ENCODE measurements at regions not wholly inside any gene's neighbourhood (a gene's known extent, or its start where the extent isn't known, plus 50 kb on each side); places are given as distances from the start of the nearest gene placed in this dataset.

DNA sequence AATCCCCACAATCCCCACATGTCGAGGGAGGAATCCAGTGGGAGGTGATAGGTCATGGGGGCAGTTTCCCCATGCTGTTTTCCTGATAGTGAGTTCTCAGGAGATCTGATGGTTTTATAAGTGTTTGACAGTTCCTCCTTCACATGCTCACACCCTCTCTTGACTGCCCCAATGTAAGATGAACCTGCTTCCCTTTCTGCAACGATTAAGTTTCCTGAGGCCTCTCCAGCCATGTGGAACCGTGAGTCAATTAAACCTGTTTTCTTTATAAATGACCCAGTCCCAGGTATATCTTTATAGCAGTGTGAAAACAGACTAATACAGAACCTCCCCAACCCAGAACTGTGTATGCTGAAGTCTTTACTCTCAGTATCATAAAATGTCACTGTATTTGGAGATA is 289.5 kb upstream of the MMADHC start:
- H2AK5ac ChIP-seq (ENCODE audit: low read length): no peak overlapping the region
- no peaks in the 10 kb centered on the region for H3K36me3 ChIP-seq (ENCODE audit: control insufficient read depth in 1 of 2, insufficient read depth in 2 of 2, low read length in 2 of 2)
- no peak overlapping the region for H3K27ac ChIP-seq (ENCODE audit: low read depth, low read length)
- no peak overlapping the region for H2BK5ac ChIP-seq (ENCODE audit: low read depth, low read length, poor library complexity)
- H3K4me3 ChIP-seq (ENCODE audit: low read depth, low read length): no peak overlapping the region
- no peak overlapping the region for H4K91ac ChIP-seq (ENCODE audit: low read depth, low read length)
- no CpG with 5 or more reads among the region's 3 CpGs for WGBS (ENCODE audit: extremely low coverage, insufficient coverage, insufficient read length)
- H3K79me1 ChIP-seq (ENCODE audit: low read length): no peaks in the 10 kb centered on the region
- no peak overlapping the region for H3K18ac ChIP-seq (ENCODE audit: low read length)
- no peak overlapping the region for H2BK12ac ChIP-seq (ENCODE audit: low read length)
- no peaks in the 10 kb centered on the region for H3K79me2 ChIP-seq (ENCODE audit: control insufficient read depth, insufficient read depth, low read length, poor library complexity)
- no peak overlapping the region for H3K23ac ChIP-seq (ENCODE audit: low read length)
- no peak overlapping the region for H4K12ac ChIP-seq (ENCODE audit: low read depth, low read length)
- no peaks in the 10 kb centered on the region for H3K4me1 ChIP-seq (ENCODE audit: control insufficient read depth in 1 of 2, insufficient read depth in 2 of 2, low read length in 2 of 2)
- no peaks in the 10 kb centered on the region for H3K27me3 ChIP-seq (ENCODE audit: insufficient read depth, low read length)
- no peak overlapping the region for H2AFZ ChIP-seq (ENCODE audit: insufficient read depth, low read length, poor library complexity)
- H4K8ac ChIP-seq (ENCODE audit: low read depth, low read length): no peak overlapping the region
- no peak for DNase-seq
- no peak overlapping the region for H3K4ac ChIP-seq (ENCODE audit: low read depth, low read length)
- no peaks in the 10 kb centered on the region for H3K9me3 ChIP-seq (ENCODE audit: insufficient read depth, low read depth, low read length)
- no peak overlapping the region for H3K4me2 ChIP-seq (ENCODE audit: low read length)
- no peak overlapping the region for H2BK120ac ChIP-seq (ENCODE audit: insufficient read depth, low read length, poor library complexity)
- H3K9ac ChIP-seq (ENCODE audit: low read length): no peak overlapping the region
- H3K14ac ChIP-seq (ENCODE audit: low read length): no peak overlapping the region

DNA sequence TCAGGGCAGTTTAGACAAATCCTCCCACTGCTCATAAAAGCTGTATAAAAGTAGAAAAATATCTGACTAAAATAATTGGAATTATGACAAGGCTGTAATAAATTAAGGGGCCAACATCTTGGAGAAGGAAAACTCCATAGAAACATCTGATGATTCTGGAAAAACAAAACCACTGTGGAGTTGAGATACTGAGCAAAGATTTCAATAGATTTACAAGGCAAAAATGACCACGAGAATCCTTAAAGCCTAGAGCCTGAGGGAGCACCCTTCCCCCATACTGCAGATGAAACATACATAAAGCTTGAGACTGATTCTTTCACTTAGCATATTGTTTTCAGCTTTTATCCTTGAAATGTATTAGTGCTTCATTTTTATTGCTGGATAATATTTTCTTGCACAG is 286.4 kb upstream of the MMADHC start:
- H3K9me3 ChIP-seq (ENCODE audit: insufficient read depth, low read depth, low read length): no peaks in the 10 kb centered on the region
- no peaks in the 10 kb centered on the region for H3K36me3 ChIP-seq (ENCODE audit: control insufficient read depth in 1 of 2, insufficient read depth in 2 of 2, low read length in 2 of 2)
- no peak overlapping the region for H3K23ac ChIP-seq (ENCODE audit: low read length)
- WGBS (ENCODE audit: extremely low coverage, insufficient coverage, insufficient read length): no CpG with 5 or more reads among the region's 1 CpG
- no peak overlapping the region for H4K12ac ChIP-seq (ENCODE audit: low read depth, low read length)
- H3K4me3 ChIP-seq (ENCODE audit: low read depth, low read length): no peak overlapping the region
- H2BK5ac ChIP-seq (ENCODE audit: low read depth, low read length, poor library complexity): no peak overlapping the region
- no peaks in the 10 kb centered on the region for H3K4me1 ChIP-seq (ENCODE audit: control insufficient read depth in 1 of 2, insufficient read depth in 2 of 2, low read length in 2 of 2)
- H4K91ac ChIP-seq (ENCODE audit: low read depth, low read length): no peak overlapping the region
- no peak overlapping the region for H4K8ac ChIP-seq (ENCODE audit: low read depth, low read length)
- H3K79me2 ChIP-seq (ENCODE audit: control insufficient read depth, insufficient read depth, low read length, poor library complexity): no peaks in the 10 kb centered on the region
- H2BK120ac ChIP-seq (ENCODE audit: insufficient read depth, low read length, poor library complexity): no peak overlapping the region
- no peak overlapping the region for H3K14ac ChIP-seq (ENCODE audit: low read length)
- no peak overlapping the region for H2AK5ac ChIP-seq (ENCODE audit: low read length)
- no peak overlapping the region for H3K27ac ChIP-seq (ENCODE audit: low read depth, low read length)
- no peaks in the 10 kb centered on the region for H3K79me1 ChIP-seq (ENCODE audit: low read length)
- DNase-seq: no peak
- H3K18ac ChIP-seq (ENCODE audit: low read length): no peak overlapping the region
- no peak overlapping the region for H2BK12ac ChIP-seq (ENCODE audit: low read length)
- H3K4ac ChIP-seq (ENCODE audit: low read depth, low read length): no peak overlapping the region
- H3K27me3 ChIP-seq (ENCODE audit: insufficient read depth, low read length): no peaks in the 10 kb centered on the region
- H2AFZ ChIP-seq (ENCODE audit: insufficient read depth, low read length, poor library complexity): no peak overlapping the region
- H3K9ac ChIP-seq (ENCODE audit: low read length): no peak overlapping the region
- H3K4me2 ChIP-seq (ENCODE audit: low read length): no peak overlapping the region

DNA sequence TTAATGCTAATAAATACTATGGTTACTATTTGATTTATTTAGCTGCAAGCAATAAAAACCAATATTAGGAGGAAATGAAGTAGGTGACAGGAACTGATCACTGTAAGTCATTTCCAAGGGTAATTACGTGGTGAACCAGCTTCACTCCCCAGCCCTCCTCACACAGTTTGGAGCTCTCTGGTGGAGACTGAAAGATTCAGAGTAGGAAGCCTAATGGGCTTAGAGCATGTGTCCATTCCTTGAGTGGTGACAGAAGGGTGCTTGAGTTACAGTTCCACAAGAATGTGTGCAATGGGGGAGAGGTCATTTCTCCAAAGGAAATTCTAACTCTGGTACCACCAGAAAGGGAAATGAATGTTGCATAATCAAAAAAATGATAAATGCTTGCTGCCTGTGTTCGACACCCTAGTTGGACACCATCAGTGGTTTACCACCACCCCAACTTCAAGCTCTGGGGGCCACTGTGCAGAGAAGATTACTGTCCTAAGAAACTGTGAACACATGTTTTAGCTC is 285.1 kb upstream of the MMADHC start:
- no peaks in the 10 kb centered on the region for H3K4me1 ChIP-seq (ENCODE audit: control insufficient read depth in 1 of 2, insufficient read depth in 2 of 2, low read length in 2 of 2)
- H4K8ac ChIP-seq (ENCODE audit: low read depth, low read length): no peak overlapping the region
- H3K9ac ChIP-seq (ENCODE audit: low read length): no peak overlapping the region
- no peak overlapping the region for H3K4me2 ChIP-seq (ENCODE audit: low read length)
- H3K36me3 ChIP-seq (ENCODE audit: control insufficient read depth in 1 of 2, insufficient read depth in 2 of 2, low read length in 2 of 2): no peaks in the 10 kb centered on the region
- H3K4me3 ChIP-seq (ENCODE audit: low read depth, low read length): no peak overlapping the region
- no peak overlapping the region for H2BK120ac ChIP-seq (ENCODE audit: insufficient read depth, low read length, poor library complexity)
- H3K27me3 ChIP-seq (ENCODE audit: insufficient read depth, low read length): no peaks in the 10 kb centered on the region
- WGBS (ENCODE audit: extremely low coverage, insufficient coverage, insufficient read length): no CpG with 5 or more reads among the region's 2 CpGs
- H4K91ac ChIP-seq (ENCODE audit: low read depth, low read length): no peak overlapping the region
- H3K79me1 ChIP-seq (ENCODE audit: low read length): no peaks in the 10 kb centered on the region
- H4K12ac ChIP-seq (ENCODE audit: low read depth, low read length): no peak overlapping the region
- H3K4ac ChIP-seq (ENCODE audit: low read depth, low read length): no peak overlapping the region
- no peak overlapping the region for H2AFZ ChIP-seq (ENCODE audit: insufficient read depth, low read length, poor library complexity)
- H3K18ac ChIP-seq (ENCODE audit: low read length): no peak overlapping the region
- no peaks in the 10 kb centered on the region for H3K9me3 ChIP-seq (ENCODE audit: insufficient read depth, low read depth, low read length)
- H2BK5ac ChIP-seq (ENCODE audit: low read depth, low read length, poor library complexity): no peak overlapping the region
- H3K27ac ChIP-seq (ENCODE audit: low read depth, low read length): no peak overlapping the region
- DNase-seq: no peak
- no peak overlapping the region for H2BK12ac ChIP-seq (ENCODE audit: low read length)
- H3K79me2 ChIP-seq (ENCODE audit: control insufficient read depth, insufficient read depth, low read length, poor library complexity): no peaks in the 10 kb centered on the region
- H3K14ac ChIP-seq (ENCODE audit: low read length): no peak overlapping the region
- no peak overlapping the region for H3K23ac ChIP-seq (ENCODE audit: low read length)
- no peak overlapping the region for H2AK5ac ChIP-seq (ENCODE audit: low read length)

DNA sequence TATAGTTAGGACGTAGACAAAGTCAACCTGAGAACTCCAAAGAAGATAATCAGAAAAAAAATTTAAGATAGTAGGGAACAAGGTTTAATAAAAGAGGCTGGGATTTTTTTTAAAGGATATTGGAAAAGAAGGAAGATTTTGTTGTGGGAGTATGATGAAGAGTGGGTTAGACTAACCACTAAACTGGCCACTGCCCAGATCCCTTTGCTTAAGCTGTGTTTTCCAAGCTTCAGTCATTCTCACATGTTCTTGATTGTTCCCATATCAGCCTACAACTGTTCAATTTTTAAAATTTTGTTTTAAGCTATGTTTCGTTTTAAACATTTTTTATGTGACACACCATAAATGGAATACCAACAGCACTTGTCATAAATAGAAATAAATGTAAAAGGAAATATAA is 284.5 kb upstream of the MMADHC start:
- Histone ChIP-seq H3K36me3 (ENCODE audit: control insufficient read depth in 1 of 2, insufficient read depth in 2 of 2, low read length in 2 of 2) (no peaks in the 10 kb centered on the region), H2BK12ac (ENCODE audit: low read length) (no peak overlapping the region), H3K9me3 (ENCODE audit: insufficient read depth, low read depth, low read length) (no peaks in the 10 kb centered on the region), H4K12ac (ENCODE audit: low read depth, low read length) (no peak overlapping the region), H3K4me2 (ENCODE audit: low read length) (no peak overlapping the region), H2BK120ac (ENCODE audit: insufficient read depth, low read length, poor library complexity) (no peak overlapping the region), H3K27me3 (ENCODE audit: insufficient read depth, low read length) (no peaks in the 10 kb centered on the region), H2AFZ (ENCODE audit: insufficient read depth, low read length, poor library complexity) (no peak overlapping the region), H2AK5ac (ENCODE audit: low read length) (no peak overlapping the region), H4K8ac (ENCODE audit: low read depth, low read length) (no peak overlapping the region), H3K4me3 (ENCODE audit: low read depth, low read length) (no peak overlapping the region), H3K9ac (ENCODE audit: low read length) (no peak overlapping the region), H3K14ac (ENCODE audit: low read length) (no peak overlapping the region), H3K79me2 (ENCODE audit: control insufficient read depth, insufficient read depth, low read length, poor library complexity) (no peaks in the 10 kb centered on the region), H3K18ac (ENCODE audit: low read length) (no peak overlapping the region), H3K4ac (ENCODE audit: low read depth, low read length) (no peak overlapping the region), H3K79me1 (ENCODE audit: low read length) (no peaks in the 10 kb centered on the region), H3K4me1 (ENCODE audit: control insufficient read depth in 1 of 2, insufficient read depth in 2 of 2, low read length in 2 of 2) (no peaks in the 10 kb centered on the region), H2BK5ac (ENCODE audit: low read depth, low read length, poor library complexity) (no peak overlapping the region), H4K91ac (ENCODE audit: low read depth, low read length) (no peak overlapping the region), H3K27ac (ENCODE audit: low read depth, low read length) (no peak overlapping the region), H3K23ac (ENCODE audit: low read length) (no peak overlapping the region)
- WGBS (ENCODE audit: extremely low coverage, insufficient coverage, insufficient read length): no CpG with 5 or more reads among the region's 2 CpGs
- no peak for DNase-seq
